WTC11 (cell line): ENCODE measurements at regions not wholly inside any gene's neighbourhood (a gene's known extent, or its start where the extent isn't known, plus 50 kb on each side); places are given as distances from the start of the nearest gene placed in this dataset.

ENCODE experiments used
- ATAC-seq: fragments of 200-7000 bp; cut with Tn5 transposase; 2 replicates; pipeline ENCODE4 v1.10.0; 2021; ENCODE audit warnings: mild to moderate bottlenecking, moderate library complexity
- CTCF ChIA-PET: fragments of 300-600 bp; sonication (Branson Sonifier 250); formaldehyde crosslinking; loops from one replicate; lab custom pipeline; 2021; ENCODE audit warnings: antibody characterized with exemption; lab: Charles Lee
- POLR2A ChIA-PET: fragments of 350-600 bp; sonication (Branson Sonifier 250); formaldehyde crosslinking; loops from one replicate; lab custom pipeline; 2021; ENCODE audit warnings: antibody characterized with exemption; lab: Charles Lee
- DNase-seq: peaks from one replicate; pipeline ENCODE4 v3.0.0; 2021; ENCODE audit warnings: low spot score
- H3K27ac Mint-ChIP-seq: 2 replicates; pipeline ENCODE4 v1.8.0; 2021; ENCODE audit warnings: mixed read lengths
- H3K27me3 Mint-ChIP-seq: 2 replicates; pipeline ENCODE4 v1.8.0; 2021; ENCODE audit warnings: low read depth, mild to moderate bottlenecking, moderate library complexity, mixed read lengths
- H3K36me3 Mint-ChIP-seq: 2 replicates; pipeline ENCODE4 v1.8.0; 2021; ENCODE audit warnings: mixed read lengths
- H3K4me1 Mint-ChIP-seq: 2 replicates; pipeline ENCODE4 v1.8.0; 2022; ENCODE audit warnings: mixed read lengths
- H3K4me3 Mint-ChIP-seq: 2 replicates; pipeline ENCODE4 v1.8.0; 2021; ENCODE audit warnings: mild to moderate bottlenecking, moderate library complexity, mixed read lengths
- H3K9me3 Mint-ChIP-seq: 2 replicates; pipeline ENCODE4 v1.8.0; 2021; ENCODE audit warnings: mixed read lengths
- ELF4 ChIP-seq: sonication (generic); formaldehyde crosslinking; IDR thresholded peaks from 2 replicates; pipeline ENCODE4 v1.8.1; 2022; ENCODE audit warnings: low read depth, mild to moderate bottlenecking, moderate library complexity, missing genetic modification reagents
- EMX1 ChIP-seq: fragments of 250-450 bp; sonication (Bioruptor Pico); IDR thresholded peaks from 2 replicates; pipeline ENCODE4 v1.8.0; 2021; ENCODE audit warnings: mild to moderate bottlenecking
- ETV6 ChIP-seq: sonication (generic); formaldehyde crosslinking; IDR thresholded peaks from 2 replicates; pipeline ENCODE4 v1.8.1; 2022; ENCODE audit warnings: mild to moderate bottlenecking, missing genetic modification reagents
- FOXJ3 ChIP-seq: sonication (generic); formaldehyde crosslinking; IDR thresholded peaks from 2 replicates; pipeline ENCODE4 v1.9.0; 2021; ENCODE audit warnings: missing genetic modification reagents, mild to moderate bottlenecking, borderline replicate concordance
- GABPB1 ChIP-seq: sonication (generic); formaldehyde crosslinking; IDR thresholded peaks from 2 replicates; pipeline ENCODE4 v1.8.1; 2023; ENCODE audit warnings: mild to moderate bottlenecking, missing genetic modification reagents
- GRHL2 ChIP-seq: fragments of 250-450 bp; sonication (Bioruptor Pico); IDR thresholded peaks from 2 replicates; pipeline ENCODE4 v1.8.0; 2022; ENCODE audit warnings: mild to moderate bottlenecking, moderate library complexity; ENCODE audit not compliant: insufficient replicate concordance, severe bottlenecking
- HMGA2 ChIP-seq: fragments of 250-450 bp; sonication (Bioruptor Pico); IDR thresholded peaks from 2 replicates; pipeline ENCODE4 v1.4.0; 2021; ENCODE audit warnings: mild to moderate bottlenecking, moderate library complexity
- NR3C1 ChIP-seq: sonication (generic); formaldehyde crosslinking; conservative IDR thresholded peaks from 2 replicates; pipeline ENCODE4 v1.8.1; 2023; ENCODE audit warnings: low read depth, mild to moderate bottlenecking, missing genetic modification reagents
- RELA ChIP-seq: sonication (generic); formaldehyde crosslinking; IDR thresholded peaks from 2 replicates; pipeline ENCODE4 v1.8.1; 2022; ENCODE audit warnings: missing genetic modification reagents, mild to moderate bottlenecking, borderline replicate concordance
- SMAD4 ChIP-seq: sonication (generic); formaldehyde crosslinking; IDR thresholded peaks from 2 replicates; pipeline ENCODE4 v1.8.0; 2022; ENCODE audit warnings: mild to moderate bottlenecking, missing genetic modification reagents
- SOX15 ChIP-seq: fragments of 250-450 bp; sonication (Bioruptor Pico); IDR thresholded peaks from 2 replicates; pipeline ENCODE4 v1.9.0; 2021; ENCODE audit warnings: mild to moderate bottlenecking
- SP1 ChIP-seq: sonication (generic); formaldehyde crosslinking; conservative IDR thresholded peaks from 2 replicates; pipeline ENCODE4 v1.8.1; 2022; ENCODE audit warnings: missing genetic modification reagents
- TEAD1 ChIP-seq: sonication (generic); formaldehyde crosslinking; IDR thresholded peaks from 2 replicates; pipeline ENCODE4 v1.8.0; 2022; ENCODE audit warnings: mild to moderate bottlenecking, missing genetic modification reagents
- ZNF317 ChIP-seq: sonication (generic); formaldehyde crosslinking; IDR thresholded peaks from 2 replicates; pipeline ENCODE4 v1.8.1; 2023; ENCODE audit warnings: low read depth, mild to moderate bottlenecking, moderate library complexity, missing genetic modification reagents, borderline replicate concordance
- TF ChIP-seq, protein P1 (sequence below): fragments of 250-450 bp; sonication (Bioruptor Pico); IDR thresholded peaks from 2 replicates; pipeline ENCODE4 v1.9.0; 2021; ENCODE audit warnings: mild to moderate bottlenecking, borderline replicate concordance
- TF ChIP-seq, protein P2 (sequence below): sonication (generic); formaldehyde crosslinking; IDR thresholded peaks from 2 replicates; pipeline ENCODE4 v1.8.1; 2022; ENCODE audit warnings: mild to moderate bottlenecking, moderate library complexity, missing genetic modification reagents
- TF ChIP-seq, protein P3 (sequence below): sonication (generic); formaldehyde crosslinking; IDR thresholded peaks from 2 replicates; pipeline ENCODE4 v1.8.1; 2023; ENCODE audit warnings: mild to moderate bottlenecking, missing genetic modification reagents, borderline replicate concordance

DNA sequence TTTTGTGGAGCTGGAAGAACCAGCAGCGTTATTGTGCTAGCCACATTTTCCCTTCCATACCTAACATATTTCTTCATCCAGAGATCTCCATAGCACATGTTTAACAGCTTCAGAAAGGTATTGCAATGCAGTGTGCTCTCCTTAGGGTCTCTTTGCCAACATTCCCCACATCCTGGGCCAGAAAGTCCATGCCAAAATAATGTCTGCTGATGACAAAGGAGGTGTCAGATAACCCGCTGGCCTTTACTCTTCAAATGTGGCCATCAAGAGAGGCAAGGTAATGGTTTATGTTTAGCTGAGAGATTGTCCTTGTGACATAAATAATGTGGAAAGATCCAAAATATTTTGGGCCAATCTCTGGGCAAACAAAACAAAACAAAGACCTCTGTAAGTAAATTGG, 1027.7 kb downstream of the NLGN4Y start (continued):
- TF ChIP-seq, protein P1, sequence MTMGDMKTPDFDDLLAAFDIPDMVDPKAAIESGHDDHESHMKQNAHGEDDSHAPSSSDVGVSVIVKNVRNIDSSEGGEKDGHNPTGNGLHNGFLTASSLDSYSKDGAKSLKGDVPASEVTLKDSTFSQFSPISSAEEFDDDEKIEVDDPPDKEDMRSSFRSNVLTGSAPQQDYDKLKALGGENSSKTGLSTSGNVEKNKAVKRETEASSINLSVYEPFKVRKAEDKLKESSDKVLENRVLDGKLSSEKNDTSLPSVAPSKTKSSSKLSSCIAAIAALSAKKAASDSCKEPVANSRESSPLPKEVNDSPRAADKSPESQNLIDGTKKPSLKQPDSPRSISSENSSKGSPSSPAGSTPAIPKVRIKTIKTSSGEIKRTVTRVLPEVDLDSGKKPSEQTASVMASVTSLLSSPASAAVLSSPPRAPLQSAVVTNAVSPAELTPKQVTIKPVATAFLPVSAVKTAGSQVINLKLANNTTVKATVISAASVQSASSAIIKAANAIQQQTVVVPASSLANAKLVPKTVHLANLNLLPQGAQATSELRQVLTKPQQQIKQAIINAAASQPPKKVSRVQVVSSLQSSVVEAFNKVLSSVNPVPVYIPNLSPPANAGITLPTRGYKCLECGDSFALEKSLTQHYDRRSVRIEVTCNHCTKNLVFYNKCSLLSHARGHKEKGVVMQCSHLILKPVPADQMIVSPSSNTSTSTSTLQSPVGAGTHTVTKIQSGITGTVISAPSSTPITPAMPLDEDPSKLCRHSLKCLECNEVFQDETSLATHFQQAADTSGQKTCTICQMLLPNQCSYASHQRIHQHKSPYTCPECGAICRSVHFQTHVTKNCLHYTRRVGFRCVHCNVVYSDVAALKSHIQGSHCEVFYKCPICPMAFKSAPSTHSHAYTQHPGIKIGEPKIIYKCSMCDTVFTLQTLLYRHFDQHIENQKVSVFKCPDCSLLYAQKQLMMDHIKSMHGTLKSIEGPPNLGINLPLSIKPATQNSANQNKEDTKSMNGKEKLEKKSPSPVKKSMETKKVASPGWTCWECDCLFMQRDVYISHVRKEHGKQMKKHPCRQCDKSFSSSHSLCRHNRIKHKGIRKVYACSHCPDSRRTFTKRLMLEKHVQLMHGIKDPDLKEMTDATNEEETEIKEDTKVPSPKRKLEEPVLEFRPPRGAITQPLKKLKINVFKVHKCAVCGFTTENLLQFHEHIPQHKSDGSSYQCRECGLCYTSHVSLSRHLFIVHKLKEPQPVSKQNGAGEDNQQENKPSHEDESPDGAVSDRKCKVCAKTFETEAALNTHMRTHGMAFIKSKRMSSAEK (CRISPR knock-in tag) = no peak

DNA sequence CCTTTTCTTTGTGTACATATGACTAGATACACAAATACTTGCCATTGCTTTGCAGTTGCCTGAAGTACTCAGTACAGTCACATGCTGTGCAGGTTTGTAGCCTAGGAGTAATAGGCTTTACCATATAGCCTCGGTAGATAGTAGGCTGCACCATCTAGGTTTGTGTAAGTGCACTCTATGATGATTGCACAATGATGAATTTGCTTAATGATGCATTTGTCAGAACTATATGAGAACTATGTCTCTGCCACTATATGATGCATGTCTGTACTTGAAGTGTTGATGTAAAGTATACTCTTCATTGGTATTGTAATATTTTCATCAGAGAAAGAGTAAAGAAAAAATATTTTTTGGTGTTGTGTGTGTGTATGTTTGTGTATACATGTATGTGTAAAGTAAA, 1030.7 kb downstream of the NLGN4Y start:
- Mint-ChIP-seq H3K36me3 (no peaks in the 10 kb centered on the region), H3K4me3 (no peak overlapping the region), H3K27ac (no peak overlapping the region), H3K27me3 (no peaks in the 10 kb centered on the region), H3K4me1 (no peaks in the 10 kb centered on the region), H3K9me3 (peaks cover 9% of the 10 kb centered on the region; the same call in 1 of the 2 replicates)
- no peak for ATAC-seq
- TF ChIP-seq GABPB1 = no peak
- no peak for TF ChIP-seq SMAD4 (CRISPR knock-in tag)
- TF ChIP-seq, protein P2, sequence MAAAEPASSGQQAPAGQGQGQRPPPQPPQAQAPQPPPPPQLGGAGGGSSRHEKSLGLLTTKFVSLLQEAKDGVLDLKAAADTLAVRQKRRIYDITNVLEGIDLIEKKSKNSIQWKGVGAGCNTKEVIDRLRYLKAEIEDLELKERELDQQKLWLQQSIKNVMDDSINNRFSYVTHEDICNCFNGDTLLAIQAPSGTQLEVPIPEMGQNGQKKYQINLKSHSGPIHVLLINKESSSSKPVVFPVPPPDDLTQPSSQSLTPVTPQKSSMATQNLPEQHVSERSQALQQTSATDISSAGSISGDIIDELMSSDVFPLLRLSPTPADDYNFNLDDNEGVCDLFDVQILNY = no peak
- no peak for TF ChIP-seq TEAD1 (CRISPR knock-in tag)
- no peak for TF ChIP-seq NR3C1 (CRISPR knock-in tag)
- no peak for TF ChIP-seq ZNF317 (CRISPR knock-in tag)
- TF ChIP-seq SP1 = no peak
- ChIA-PET POLR2A (no interaction called here), CTCF (no interaction called here)
- DNase-seq = no peak

- POLR2A ChIA-PET = no interaction called here
- ATAC-seq = no peak
- no peak overlapping the region for H3K27ac Mint-ChIP-seq
Observed at GRCh38 chrY:15559169-15559568, 1034.8 kb downstream of the NLGN4Y start.

DNA sequence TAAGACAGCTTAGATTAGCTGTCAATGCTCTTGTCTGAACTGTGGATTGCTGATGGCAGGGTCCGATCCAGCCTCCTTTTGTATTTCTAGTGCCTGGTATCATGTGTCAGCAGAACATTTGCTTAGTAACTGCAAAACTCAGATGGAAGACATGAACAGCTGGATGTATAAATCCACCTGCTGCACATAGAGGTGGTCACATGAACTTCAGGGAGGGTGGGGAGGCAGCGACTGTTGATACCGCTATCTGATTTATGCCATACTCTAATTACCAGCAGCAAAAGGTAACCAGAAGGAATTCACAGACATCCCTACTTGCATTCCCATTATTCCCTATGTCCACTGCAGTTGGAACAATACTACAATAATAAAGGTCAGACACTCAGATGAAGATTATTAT, 1036.5 kb downstream of the NLGN4Y start:
- DNase-seq = no peak
- no peak for ATAC-seq
- no peaks in the 10 kb centered on the region for H3K27me3 Mint-ChIP-seq
- no peaks in the 10 kb centered on the region for H3K4me1 Mint-ChIP-seq
- no peak overlapping the region for H3K27ac Mint-ChIP-seq
- H3K4me3 Mint-ChIP-seq = no peak overlapping the region
- ChIA-PET POLR2A (no interaction called here), CTCF (no interaction called here)
- H3K36me3 Mint-ChIP-seq = no peaks in the 10 kb centered on the region
- H3K9me3 Mint-ChIP-seq = peaks cover 3% of the 10 kb centered on the region; the same call in 1 of the 2 replicates
- TF ChIP-seq FOXJ3 (no peak), EMX1 (CRISPR knock-in tag) (no peak), SOX15 (no peak), HMGA2 (CRISPR knock-in tag) (no peak), GRHL2 (CRISPR knock-in tag) (no peak), ELF4 (no peak)
- TF ChIP-seq, protein P3, sequence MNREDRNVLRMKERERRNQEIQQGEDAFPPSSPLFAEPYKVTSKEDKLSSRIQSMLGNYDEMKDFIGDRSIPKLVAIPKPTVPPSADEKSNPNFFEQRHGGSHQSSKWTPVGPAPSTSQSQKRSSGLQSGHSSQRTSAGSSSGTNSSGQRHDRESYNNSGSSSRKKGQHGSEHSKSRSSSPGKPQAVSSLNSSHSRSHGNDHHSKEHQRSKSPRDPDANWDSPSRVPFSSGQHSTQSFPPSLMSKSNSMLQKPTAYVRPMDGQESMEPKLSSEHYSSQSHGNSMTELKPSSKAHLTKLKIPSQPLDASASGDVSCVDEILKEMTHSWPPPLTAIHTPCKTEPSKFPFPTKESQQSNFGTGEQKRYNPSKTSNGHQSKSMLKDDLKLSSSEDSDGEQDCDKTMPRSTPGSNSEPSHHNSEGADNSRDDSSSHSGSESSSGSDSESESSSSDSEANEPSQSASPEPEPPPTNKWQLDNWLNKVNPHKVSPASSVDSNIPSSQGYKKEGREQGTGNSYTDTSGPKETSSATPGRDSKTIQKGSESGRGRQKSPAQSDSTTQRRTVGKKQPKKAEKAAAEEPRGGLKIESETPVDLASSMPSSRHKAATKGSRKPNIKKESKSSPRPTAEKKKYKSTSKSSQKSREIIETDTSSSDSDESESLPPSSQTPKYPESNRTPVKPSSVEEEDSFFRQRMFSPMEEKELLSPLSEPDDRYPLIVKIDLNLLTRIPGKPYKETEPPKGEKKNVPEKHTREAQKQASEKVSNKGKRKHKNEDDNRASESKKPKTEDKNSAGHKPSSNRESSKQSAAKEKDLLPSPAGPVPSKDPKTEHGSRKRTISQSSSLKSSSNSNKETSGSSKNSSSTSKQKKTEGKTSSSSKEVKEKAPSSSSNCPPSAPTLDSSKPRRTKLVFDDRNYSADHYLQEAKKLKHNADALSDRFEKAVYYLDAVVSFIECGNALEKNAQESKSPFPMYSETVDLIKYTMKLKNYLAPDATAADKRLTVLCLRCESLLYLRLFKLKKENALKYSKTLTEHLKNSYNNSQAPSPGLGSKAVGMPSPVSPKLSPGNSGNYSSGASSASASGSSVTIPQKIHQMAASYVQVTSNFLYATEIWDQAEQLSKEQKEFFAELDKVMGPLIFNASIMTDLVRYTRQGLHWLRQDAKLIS (CRISPR knock-in tag) = no peak

More at GRCh38 chrY:15559169-15559568, 1034.8 kb downstream of the NLGN4Y start:
- H3K4me1 Mint-ChIP-seq = no peaks in the 10 kb centered on the region
- DNase-seq = no peak
- no peaks in the 10 kb centered on the region for H3K27me3 Mint-ChIP-seq
- no peaks in the 10 kb centered on the region for H3K36me3 Mint-ChIP-seq
- H3K9me3 Mint-ChIP-seq = peaks cover 4% of the 10 kb centered on the region; the same call in 1 of the 2 replicates
- CTCF ChIA-PET = no interaction called here
- no peak for TF ChIP-seq ETV6
- TF ChIP-seq RELA (CRISPR knock-in tag) = no peak
- TF ChIP-seq, protein P1 (CRISPR knock-in tag) = no peak
- no peak overlapping the region for H3K4me3 Mint-ChIP-seq
